Iris pigment epithelial cell (primary cell): ENCODE measurements at regions not wholly inside any gene's neighbourhood (a gene's known extent, or its start where the extent isn't known, plus 50 kb on each side); places are given as distances from the start of the nearest gene placed in this dataset.

Experiments
- DNase-seq: peaks from one replicate; pipeline ENCODE4 v3.0.0-alpha.2; 2011; ENCODE audit warnings: low read depth

DNA sequence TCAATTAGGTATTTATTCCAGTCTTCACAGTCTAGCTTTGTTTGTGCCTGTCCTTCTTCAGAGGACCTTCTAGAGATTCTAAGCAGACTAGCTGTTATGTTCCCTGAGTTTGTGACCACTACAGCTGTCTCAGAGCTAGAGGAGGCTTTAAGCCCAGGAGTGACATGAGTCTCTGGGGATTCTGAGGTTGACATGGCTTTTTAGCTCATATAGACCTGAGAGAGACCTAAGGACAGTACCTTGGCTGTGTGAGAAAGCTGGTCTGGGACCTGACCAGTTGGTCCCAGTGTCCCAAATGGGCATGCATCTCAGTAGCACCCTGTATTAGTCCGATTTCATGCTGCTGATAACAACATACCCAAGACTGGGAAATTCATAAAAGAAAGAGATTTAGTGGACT, 330.2 kb downstream of the DIPK2A start:
- DNase-seq: no peak

DNA sequence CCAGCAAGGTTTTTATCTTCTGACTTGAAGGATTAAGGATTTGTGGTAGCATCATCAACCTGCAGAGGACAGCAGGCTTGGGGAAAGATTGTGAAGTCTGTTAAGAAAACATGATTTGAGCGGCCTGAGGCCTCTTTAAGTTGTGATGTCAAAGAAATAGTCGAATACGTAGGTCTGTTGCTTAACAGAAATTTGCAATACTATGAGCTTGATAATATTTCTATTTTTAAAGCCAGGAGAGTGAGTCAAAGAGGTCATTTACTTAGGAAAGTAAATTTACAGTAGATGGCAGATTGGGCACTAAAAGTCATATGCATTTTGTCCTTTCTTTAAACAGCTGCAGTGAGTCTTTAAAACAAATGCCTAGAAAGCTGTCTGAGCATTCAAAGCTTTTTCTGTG, 336.3 kb downstream of the DIPK2A start:
- no peak for DNase-seq

DNA sequence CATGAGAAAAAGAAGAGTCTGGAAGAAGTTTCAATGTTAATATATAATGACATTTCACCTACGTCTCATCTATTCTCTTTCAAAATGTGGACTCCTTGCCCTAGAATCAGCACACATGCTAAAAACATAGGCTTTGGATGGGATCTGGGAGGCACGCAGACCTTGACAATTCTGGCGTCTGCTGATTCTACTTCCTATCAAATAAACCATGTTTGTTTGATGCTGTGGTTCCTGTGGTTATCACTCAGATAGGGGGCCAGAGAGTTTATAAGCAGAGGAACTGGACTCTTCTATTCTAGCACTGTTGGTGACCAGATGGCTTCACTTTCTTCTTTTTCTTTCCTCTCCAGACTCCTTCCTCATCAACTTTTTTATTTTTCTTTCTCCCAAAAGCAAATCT, 336.8 kb downstream of the DIPK2A start:
- no peak for DNase-seq

DNA sequence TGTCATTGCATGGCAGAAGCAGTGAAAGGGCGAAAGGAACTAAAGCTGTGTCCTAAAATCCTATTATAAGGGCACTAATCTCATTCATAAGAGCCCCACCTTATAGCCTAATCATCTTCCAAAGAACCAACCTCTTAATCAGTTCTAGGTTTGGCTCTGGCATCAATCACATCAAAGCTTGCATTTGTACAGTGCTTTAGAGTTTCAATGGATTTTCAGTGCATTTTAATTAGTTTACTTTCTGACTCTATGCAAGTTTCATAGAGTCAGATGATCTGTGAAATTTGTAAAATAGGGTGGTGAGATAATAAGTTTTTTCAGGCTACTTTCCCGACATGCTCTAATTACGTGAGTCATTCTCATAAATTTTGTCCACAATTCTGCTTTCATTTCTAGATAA, 341.1 kb downstream of the DIPK2A start:
- peak; percentile 9 for DNase-seq

DNA sequence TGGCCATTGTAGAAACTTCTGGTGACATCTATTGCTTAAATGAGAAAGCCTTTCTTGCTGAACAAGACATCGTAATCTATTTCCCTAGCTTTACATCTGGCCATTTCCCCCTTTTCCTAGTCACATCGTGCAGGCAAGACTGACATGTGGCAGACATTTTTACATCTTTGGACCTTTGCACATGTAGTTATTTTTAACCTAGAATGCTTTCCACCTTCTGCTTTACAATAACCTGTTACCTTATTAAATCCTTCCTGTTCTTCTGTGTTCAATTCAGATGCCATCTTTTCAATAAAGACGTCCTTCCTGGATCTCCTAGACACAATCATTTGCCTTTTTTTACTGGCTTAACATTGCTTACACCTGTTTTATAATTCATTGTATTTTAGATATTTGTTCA, 343.3 kb downstream of the DIPK2A start:
- no peak for DNase-seq

DNA sequence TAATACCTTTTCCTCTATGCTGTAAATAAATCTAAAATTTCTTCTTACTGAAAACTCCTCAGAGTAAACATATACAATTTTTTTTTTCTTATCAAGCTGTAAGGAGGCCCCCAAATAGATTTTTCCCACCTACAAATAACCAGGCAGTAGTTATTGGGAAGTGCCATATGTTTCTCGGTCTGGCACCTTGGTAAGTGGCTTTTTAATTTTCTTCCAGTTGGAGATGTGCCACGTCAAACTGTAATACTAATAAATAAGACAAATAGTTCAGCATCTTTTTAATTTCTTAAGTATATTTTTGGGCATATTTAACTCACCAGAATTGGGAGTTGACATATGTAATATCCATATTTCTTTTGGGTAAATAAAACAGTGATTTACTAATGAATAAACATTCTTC, 346.3 kb downstream of the DIPK2A start:
- no peak for DNase-seq

DNA sequence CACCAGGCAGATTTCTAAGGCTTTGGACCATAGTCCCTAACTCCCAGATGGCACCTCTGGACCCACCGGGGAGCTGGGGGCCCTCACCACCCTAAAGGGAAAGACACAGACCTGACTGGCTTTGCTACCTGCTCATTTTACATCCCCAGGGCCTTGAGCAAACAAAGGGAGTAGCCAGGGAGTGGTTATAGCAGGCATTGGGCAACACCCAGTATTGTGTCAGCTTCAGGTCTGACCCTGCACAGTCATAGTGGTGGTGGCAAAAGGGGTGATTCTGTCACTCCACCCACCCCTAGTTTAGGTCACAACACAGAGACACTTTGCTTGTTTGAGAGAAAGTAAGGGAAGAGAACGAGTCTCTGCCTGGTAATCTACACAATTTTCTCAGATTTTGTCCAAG, 352.5 kb downstream of the DIPK2A start:
- no peak for DNase-seq

DNA sequence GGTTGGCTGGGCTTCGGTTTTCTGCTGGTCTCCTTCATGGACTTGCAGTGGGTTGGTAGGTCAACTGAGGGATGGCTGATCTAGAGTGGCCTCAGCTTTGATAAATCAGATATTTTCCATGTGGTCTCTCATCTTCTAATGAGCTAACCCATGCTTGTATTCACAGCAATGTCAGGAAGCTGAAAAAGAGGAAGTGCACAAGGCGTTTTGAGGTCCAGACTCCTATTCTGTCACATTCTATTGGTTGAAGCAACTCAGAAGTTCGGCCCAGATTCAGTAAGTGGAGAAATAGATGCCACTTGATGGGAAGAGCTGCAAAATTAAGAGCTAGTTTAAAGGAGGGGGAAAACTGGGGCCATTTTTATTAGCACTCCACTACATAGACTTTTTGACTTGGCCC, 361.2 kb downstream of the DIPK2A start:
- DNase-seq: no peak

DNA sequence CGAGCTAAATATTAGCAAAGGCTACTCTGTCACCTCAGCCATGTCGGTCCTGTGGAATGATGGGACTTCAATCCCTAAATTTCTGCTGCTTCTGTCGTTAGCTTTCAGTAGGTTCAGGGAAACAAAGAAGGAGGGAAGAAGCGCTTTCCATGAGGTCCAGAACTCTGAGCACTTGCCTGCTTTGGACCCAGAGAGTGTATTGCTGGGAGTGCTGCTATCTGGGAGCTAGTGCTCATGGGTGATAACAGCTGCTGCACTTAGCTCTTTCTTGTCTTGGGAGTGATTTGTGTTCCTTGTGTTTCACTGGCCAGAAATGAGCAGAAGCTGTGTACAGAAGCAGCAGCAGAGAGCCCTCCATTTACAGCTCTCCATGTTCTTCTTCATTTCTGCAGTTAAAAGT, 369.8 kb downstream of the DIPK2A start:
- DNase-seq: no peak

DNA sequence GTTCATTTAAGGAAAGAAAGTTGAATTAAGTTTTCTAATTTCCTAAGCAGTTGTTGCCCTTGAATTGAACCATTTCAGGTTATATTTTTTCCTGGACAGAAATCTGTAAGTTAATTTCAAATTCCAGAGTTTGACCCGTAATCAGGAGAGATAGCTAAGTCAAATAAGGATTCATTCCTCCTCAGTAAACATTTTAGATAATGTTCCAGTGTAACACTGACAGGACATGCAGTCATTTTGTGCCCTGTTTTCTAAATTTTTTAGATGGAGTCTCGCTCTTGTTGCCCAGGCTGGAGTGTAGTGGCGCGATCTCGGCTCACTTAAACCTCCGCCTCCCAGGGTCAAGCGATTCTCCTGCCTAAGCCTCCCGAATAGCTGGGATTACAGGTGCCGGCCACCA, 371.7 kb downstream of the DIPK2A start:
- no peak for DNase-seq

DNA sequence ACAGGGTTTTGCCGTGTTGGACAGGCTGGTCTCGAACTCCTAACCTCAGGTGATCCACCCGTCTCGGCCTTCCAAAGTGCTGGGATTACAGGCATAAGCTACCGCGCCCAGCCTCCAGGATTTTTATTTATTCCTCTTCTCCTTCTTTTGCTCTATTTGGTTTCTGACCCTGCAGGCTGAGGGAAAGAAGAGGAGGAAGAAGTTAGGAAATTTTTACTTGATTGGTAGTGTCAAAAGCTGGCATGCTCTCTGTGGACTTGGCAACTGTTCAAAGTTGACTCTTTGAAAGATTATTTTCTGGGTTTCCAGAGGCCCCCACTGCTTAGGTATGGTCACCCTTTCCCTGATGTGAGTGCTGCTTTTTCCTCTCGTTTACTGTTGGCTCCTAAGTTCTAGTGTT, 372.2 kb downstream of the DIPK2A start:
- DNase-seq: no peak

DNA sequence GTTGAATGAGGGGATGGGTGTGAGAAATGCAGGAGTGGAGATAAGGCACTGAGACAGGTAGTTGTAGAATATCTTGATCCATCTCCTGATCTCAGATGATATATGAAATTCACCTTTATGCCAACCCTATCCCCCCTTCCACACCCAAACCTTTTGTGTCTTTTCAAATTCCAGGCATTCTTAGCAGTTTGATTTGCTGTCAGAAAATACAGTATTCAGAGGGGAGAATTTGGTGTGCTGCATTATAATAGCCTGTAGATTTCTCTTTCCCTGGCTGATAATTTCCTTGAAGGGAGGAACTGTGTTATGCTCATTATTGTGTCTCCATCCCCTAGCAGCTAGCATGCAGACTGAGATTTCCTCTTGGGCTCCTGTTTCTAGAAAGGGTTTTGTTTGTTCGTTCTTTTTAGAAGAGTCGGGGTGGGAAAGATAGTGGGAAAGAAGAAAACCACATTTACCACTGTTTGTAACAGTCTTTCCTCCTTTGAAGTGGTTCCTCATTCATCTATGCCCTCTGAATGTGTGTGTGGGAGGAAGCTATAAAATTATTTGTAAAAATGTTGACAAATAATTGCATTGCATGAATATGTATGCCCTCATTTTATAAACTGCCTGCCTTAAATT, 373.4 kb downstream of the DIPK2A start:
- DNase-seq: no peak

DNA sequence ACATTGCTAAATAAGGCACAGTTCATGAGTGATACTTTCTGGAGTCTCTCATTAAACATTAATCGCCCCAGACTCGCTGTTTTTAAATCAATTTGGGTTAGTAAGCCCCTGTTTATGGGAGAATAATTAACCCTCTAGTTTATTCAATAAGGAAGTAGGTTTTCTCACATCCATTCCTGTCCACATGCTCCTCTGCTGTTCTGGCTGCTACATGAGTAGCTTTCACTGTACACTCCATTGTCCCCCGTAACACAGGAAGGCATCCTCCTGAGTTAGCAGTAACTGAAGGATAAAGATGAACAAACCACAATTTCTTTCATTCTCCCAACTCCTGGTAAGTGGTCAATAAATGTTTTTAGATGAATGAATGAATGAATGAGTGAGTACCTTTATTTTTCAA, 378.5 kb downstream of the DIPK2A start:
- no peak for DNase-seq

DNA sequence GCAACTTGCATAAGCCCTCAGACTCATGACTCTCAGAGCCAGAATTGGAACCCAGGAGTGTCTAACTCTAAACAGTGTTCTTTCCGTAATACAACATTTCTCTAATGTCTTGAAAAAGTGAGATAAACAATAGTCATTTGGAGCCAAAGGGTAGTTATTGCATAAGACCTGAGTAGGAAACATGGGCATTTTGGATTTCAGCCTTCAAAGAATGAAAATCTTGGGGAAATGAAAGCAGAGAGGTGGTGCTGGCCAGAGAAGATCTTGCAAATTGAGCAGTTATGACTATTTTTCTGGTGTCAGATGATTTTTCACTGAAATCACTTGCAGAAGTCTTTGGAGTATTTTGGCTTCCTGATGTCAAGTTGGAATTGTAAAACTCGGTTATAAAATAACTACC, 379.4 kb downstream of the DIPK2A start:
- no peak for DNase-seq

DNA sequence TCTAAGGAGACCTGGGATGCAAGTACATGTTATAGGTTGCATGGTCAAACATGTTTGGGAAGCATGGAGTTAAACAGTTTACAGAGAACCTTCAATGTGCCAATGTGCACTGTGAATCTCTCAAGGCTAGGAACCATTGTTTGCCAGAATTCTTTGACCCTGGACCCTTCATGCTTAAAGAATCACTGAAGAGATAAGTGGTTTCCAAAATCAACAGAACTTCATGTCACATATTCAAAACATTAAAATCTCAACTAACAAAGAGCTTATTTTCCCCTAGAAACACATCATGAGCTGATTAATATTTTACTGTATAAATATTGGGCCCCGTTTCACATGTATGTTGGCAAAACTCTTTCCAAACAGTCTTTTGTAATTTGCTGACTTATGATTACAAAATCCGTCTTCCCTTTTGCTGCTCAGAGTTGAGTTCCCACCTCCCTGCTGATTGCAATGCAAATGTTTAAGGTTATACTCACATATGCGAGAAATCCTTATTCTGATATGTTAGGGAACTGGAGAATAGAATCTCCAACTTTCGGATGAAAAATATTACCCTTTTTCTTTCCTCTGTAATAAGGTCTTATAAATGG, 380.2 kb downstream of the DIPK2A start:
- no peak for DNase-seq

DNA sequence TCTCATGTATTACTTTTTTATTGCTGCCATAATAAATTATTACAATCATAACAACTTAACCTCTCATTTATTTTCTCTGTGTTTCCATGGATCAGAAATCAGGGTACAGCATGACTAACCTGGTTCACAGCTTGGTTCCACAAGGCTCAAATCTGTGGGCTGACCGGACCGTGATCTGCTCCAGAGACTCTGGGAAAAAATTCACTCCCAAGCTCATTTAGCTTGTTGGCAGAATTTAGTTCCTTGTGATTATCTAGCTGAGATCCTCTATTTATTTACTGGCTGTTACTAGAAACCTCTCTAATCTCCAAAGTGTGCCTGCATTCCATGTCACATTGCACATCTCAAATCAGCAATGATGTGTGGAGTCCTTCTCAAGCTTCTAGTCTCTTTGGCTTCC, 386.6 kb downstream of the DIPK2A start:
- DNase-seq: peak; percentile 12

DNA sequence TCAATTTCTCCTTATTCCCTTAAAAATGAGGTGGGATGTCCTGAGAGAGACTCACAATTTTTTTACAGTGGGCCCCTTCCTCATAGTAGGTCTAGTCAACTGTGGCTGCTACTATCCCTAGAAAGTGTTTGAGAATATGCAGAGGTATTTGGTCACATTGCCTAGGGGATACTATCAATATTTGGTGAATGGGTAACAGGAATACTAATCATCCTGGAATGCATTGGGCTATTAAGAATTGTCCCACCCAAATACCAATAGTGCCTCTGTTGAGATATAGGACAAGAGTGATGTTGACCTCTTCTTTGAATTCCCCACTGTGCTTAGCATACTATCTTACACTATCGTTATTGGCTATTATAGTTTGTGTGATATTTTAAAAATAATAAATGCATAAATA, 389.4 kb downstream of the DIPK2A start:
- no peak for DNase-seq

DNA sequence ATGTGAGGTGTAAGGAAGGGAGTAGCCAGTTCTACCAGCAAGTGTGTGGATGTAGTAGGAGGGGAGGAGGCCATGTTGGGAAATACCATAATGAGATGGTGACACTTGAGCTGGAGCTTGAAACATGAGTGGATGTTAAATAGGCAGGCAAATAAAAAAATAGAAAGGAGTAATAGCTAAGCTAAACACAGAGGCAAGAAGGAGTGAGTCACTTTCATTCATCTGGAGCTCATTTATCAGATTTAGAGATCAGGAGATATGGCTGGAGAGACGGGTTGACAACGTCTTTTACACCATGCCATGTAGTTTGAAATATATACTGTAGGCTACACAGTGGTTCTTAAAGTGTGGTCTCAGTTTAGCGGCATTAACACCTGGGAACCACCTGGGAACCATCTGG, 390.5 kb downstream of the DIPK2A start:
- DNase-seq: peak; percentile 57

DNA sequence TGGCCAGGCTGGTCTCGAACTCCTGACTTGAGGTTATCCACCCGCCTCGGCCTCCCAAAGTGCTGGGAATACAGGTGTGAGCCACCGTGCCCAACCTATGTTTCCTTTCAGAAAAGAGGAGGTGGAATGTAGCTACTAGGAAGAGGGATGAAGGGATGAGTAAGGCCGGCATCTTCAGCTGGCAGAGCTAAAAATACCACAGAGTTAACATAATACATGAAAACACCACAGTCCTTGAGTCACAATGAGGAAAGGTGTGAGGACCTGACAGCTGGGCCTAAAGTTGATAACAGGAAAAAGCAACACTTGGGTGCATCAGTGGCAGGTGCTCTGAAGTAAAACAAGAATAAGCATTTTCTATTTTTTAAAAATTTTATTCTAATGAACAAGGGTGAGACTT, 392.2 kb downstream of the DIPK2A start:
- DNase-seq: peak; percentile 10

DNA sequence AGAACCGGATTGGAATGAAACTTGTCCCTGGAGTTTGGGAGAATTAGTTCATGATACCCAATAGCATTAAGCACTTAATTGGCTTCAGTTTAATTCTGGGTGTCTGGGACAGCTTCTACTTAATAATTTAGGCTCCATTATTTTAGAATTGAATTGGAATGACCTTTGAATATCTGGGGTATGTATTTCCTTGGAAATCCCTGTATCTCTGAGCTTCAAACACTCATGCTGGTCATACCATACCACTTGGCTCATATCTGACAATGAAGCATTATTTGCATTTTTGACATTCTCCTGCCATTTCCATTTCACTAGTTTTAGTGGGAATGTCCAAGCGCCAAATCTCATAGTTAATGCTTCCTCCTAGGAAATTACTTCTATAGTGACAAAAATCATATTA, 393.1 kb downstream of the DIPK2A start:
- peak; percentile 34 for DNase-seq

DNA sequence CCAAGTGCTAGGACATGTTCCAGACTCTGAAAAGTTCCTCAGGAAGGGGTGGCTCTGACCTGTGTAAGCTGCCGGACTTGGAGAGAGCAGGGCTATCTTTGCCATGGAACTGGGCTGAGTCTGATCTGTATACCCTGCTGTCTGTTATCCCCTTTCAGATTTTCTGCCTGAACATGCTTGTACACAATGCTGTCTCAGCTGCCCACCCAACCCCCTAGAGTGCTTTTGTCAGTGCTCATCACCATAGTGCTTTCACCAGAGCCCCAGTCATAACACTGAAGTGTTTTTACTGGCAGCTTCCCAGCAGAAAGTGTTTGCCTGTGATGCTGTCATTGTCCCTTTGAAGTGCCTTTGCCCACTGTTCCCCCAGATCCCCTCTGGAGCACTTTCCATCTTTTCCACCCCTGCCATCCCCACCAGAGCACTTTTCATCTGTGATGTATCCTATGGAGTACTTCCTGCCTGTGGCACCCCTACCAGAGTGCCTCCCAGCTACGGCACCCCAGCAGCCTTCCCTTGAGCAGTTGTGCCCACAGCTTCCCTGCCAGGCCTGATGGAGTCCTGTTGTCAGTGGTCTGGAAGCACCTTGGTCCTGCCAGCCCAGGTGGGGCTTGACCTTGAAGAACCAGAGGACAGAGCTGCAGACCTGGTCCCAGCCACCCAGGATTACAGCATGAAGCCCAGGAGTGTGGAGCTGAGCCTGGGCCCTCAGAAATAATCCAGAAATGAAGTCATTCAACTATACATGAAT, 397.7 kb downstream of the DIPK2A start:
- peak; percentile 1 for DNase-seq

DNA sequence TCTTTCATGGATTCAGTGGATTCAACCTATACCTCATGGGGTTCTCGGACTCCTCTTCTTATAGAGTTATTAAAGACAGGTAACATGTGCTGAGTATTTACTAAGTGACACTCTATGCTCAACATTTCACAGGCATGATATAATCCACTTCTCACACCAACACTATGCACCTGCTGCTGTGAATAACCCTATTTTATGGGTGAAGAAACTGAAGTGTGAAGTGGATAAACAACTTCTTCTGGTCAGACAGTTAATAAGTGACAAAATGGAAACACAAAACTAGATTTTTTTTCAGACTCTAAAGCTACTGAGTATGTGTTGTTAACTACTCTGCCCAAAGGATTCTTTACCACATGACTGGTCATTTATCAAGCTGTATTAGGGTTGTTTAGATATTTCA, 403.5 kb downstream of the DIPK2A start:
- DNase-seq: no peak

DNA sequence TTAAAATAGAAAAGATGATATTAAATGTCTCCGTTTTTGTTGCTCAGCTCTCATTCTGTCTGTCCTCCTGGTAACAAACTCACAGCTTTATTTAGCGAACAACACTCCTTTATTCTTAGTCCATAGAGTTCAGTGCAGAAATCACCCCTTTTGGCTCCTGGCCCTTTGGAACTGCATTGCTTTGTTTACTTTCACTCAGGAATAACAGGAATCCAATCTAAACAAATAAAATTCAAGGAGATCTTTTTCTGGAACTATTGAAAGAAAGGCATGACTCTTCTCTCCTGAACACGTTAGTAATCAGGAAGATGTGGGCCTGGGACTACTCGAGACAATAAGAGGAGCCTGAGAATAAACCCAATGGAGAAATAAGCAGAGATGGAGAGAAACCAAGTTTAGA, 409.2 kb downstream of the DIPK2A start:
- no peak for DNase-seq

DNA sequence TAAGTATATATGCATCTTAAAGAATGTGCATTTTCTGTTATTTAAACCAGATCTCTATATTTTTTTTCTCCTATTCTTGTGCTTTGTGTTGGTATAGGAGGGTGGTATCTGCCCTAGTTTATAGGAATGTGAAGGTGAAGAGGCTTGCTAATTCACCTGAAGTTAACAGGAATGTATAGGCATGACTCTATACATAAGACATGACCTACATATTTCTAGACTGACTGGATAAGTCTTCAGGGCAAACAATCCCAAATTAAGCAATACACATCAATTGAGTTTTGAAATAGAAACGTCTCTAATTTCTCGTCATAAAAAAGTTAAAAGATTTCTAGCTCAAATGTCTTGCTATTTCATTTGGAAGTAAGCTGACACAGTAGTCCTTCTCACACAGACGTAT, 410.0 kb downstream of the DIPK2A start:
- no peak for DNase-seq
